ENCODE measurements at regions not wholly inside any gene's neighbourhood (a gene's known extent, or its start where the extent isn't known, plus 50 kb on each side); places are given as distances from the start of the nearest gene placed in this dataset.
A peak's percentile ranks its signal among the peaks of the same experiment; 100 is the strongest.

DNA sequence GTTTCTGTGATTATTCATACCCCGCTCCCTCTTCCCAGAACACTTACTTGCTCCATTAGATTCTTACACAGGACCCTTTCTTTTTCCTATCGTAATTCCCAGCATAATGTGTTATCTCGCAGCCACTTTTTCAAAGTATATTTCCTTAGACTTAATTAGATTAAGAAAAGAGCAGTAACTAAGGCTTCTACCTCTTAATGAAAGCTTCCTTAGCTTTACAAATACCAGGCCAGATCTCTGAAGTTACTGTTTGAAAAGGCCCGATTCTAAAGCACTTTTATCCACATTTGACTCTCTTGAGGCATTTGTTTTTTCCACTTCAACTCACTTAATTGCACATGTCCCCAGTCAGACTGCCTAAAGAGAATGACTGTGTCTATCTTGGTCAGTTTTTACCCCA, 1264.3 kb upstream of the ADGRL2 start:
- intact Hi-C loops (cut with DNase I) = no loop called here
- DNase-seq = no peak
- H3K9ac ChIP-seq (ENCODE audit: low read length in 3 of 3) = peak overlapping the region in 2 of 3 donors; percentile 17 to 57
- H3K27me3 ChIP-seq (ENCODE audit: control insufficient read depth, insufficient read depth, low read length) = no peaks in the 10 kb centered on the region
- peaks cover 0 to 11% (median 0%) of the 10 kb centered on the region in 3 donors for H3K4me1 ChIP-seq (ENCODE audit: control insufficient read depth in 2 of 3, insufficient read depth in 2 of 3, low read depth in 1 of 3, low read length in 3 of 3)
- no peak for FAIRE-seq
- TF ChIP-seq, protein P1, sequence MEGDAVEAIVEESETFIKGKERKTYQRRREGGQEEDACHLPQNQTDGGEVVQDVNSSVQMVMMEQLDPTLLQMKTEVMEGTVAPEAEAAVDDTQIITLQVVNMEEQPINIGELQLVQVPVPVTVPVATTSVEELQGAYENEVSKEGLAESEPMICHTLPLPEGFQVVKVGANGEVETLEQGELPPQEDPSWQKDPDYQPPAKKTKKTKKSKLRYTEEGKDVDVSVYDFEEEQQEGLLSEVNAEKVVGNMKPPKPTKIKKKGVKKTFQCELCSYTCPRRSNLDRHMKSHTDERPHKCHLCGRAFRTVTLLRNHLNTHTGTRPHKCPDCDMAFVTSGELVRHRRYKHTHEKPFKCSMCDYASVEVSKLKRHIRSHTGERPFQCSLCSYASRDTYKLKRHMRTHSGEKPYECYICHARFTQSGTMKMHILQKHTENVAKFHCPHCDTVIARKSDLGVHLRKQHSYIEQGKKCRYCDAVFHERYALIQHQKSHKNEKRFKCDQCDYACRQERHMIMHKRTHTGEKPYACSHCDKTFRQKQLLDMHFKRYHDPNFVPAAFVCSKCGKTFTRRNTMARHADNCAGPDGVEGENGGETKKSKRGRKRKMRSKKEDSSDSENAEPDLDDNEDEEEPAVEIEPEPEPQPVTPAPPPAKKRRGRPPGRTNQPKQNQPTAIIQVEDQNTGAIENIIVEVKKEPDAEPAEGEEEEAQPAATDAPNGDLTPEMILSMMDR (IDR thresholded peaks at IDR 0.05; ENCODE audit: borderline replicate concordance, extremely low read depth, insufficient read depth) = no peak
- H3K36me3 ChIP-seq (ENCODE audit: control insufficient read depth in 2 of 3, insufficient read depth in 3 of 3, low read length in 3 of 3) = no peaks in the 10 kb centered on the region
- peak overlapping the region; percentile 49 to 70 (median 56) for H3K4me3 ChIP-seq (ENCODE audit: low read length in 3 of 3)
- no peak overlapping the region for H3K27ac ChIP-seq (ENCODE audit: low read depth in 2 of 2, low read length in 2 of 2)
- no peaks in the 10 kb centered on the region for H3K9me3 ChIP-seq (ENCODE audit: control insufficient read depth in 2 of 3, insufficient read depth in 1 of 3, low read length in 3 of 3)

DNA sequence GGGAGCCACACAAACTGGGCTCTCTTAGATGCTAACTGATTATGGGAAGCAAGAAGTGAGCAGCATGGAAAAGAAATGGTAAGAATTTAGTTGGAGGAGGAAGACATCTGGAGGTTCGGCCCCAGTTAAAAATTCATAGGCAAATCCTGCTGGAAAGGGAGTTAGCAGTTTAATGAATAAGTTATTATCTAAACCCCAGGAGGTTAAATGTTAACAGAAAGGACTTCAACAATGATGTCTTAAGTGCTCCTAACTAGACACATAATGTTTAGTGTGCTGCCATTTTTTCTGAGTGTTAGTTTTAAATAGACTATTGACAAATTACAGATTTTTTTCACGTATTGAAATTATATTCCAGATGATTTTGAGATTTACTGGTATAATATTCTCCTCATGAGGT, 1265.3 kb upstream of the ADGRL2 start:
- FAIRE-seq (peak; percentile 89), DNase-seq (peak in 3 of 5 donors; percentile 9 to 71 (median 65))
- Histone ChIP-seq H3K9me3 (ENCODE audit: control insufficient read depth in 2 of 3, insufficient read depth in 1 of 3, low read length in 3 of 3) (no peaks in the 10 kb centered on the region), H3K27ac (ENCODE audit: low read depth in 2 of 2, low read length in 2 of 2) (no peak overlapping the region), H3K27me3 (ENCODE audit: control insufficient read depth, insufficient read depth, low read length) (no peaks in the 10 kb centered on the region), H3K4me3 (ENCODE audit: low read length in 3 of 3) (peak overlapping the region; percentile 49 to 57 (median 56)), H3K9ac (ENCODE audit: low read length in 3 of 3) (peak overlapping the region in 2 of 3 donors; percentile 22 to 57), H3K36me3 (ENCODE audit: control insufficient read depth in 2 of 3, insufficient read depth in 3 of 3, low read length in 3 of 3) (no peaks in the 10 kb centered on the region), H3K4me1 (ENCODE audit: control insufficient read depth in 2 of 3, insufficient read depth in 2 of 3, low read depth in 1 of 3, low read length in 3 of 3) (peaks cover 0 to 11% (median 0%) of the 10 kb centered on the region in 3 donors)
- intact Hi-C loops (cut with DNase I) = no loop called here
- TF ChIP-seq, protein P1 (IDR thresholded peaks at IDR 0.05; ENCODE audit: borderline replicate concordance, extremely low read depth, insufficient read depth) = no peak

DNA sequence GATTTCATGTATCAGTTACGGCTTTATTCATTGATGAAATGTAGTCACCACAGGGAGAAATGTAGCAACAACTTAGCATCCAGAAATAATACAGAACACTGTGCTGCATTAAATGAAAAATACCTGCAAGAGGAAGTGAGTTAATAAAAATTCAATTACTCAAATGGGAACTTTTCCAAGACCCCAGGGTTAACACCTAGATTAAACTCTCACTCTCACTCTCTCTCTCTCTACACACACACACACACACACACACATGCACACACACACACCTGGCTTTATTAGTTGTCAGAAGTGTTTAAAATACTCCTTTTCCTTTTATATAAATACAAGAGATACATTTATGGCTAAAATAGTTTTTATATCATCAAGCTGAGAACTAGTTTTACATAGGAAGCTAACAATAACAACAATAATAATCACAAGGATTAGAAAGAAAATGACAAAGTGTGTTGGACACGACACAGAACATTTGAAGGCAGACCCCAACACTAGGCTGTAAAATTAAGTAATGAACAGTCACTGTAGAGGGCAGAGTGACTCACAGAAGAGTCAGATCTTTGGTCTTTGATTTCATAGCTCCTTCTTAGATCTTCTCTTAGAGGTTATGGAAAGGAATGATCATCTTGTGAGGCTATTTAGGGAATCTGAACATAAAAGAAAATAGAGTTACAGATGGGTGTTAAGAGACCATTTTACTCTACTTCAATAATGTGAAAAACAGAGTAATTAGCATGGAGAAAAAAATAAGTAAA, 1266.0 kb upstream of the ADGRL2 start:
- intact Hi-C loops (cut with DNase I) = no loop called here
- Histone ChIP-seq H3K9ac (ENCODE audit: low read length in 3 of 3) (no peak overlapping the region), H3K27ac (ENCODE audit: low read depth in 2 of 2, low read length in 2 of 2) (peak overlapping the region; percentile 35), H3K9me3 (ENCODE audit: control insufficient read depth in 2 of 3, insufficient read depth in 1 of 3, low read length in 3 of 3) (no peaks in the 10 kb centered on the region), H3K27me3 (ENCODE audit: control insufficient read depth, insufficient read depth, low read length) (no peaks in the 10 kb centered on the region), H3K4me3 (ENCODE audit: low read length in 3 of 3) (peak overlapping the region in 2 of 3 donors; percentile 12 to 56), H3K36me3 (ENCODE audit: control insufficient read depth in 2 of 3, insufficient read depth in 3 of 3, low read length in 3 of 3) (no peaks in the 10 kb centered on the region), H3K4me1 (ENCODE audit: control insufficient read depth in 2 of 3, insufficient read depth in 2 of 3, low read depth in 1 of 3, low read length in 3 of 3) (peaks cover 0 to 11% (median 0%) of the 10 kb centered on the region in 3 donors)
- TF ChIP-seq, protein P1 (IDR thresholded peaks at IDR 0.05; ENCODE audit: borderline replicate concordance, extremely low read depth, insufficient read depth) = no peak
- peak in 3 of 5 donors; percentile 9 to 67 (median 59) for DNase-seq
- FAIRE-seq = no peak

Data from kidney (tissue), 13 donors.